OCI-LY7 (cell line): ENCODE measurements at regions not wholly inside any gene's neighbourhood (a gene's known extent, or its start where the extent isn't known, plus 50 kb on each side); places are given as distances from the start of the nearest gene placed in this dataset.

Experiments used
- BruUV-seq: library from RNA; stranded (reverse); fragments of 400-500 nt; replicated peaks from 2 replicates; lab custom pipeline; 2021; lab: Mats Ljungman, UMichigan
- CTCF ChIA-PET: fragments of 300-600 bp; sonication (Branson Sonifier 250); formaldehyde crosslinking; loops from one replicate; lab custom pipeline; 2022; ENCODE audit warnings: antibody characterized with exemption; ENCODE audit not compliant: unreplicated experiment; lab: Charles Lee
- POLR2A ChIA-PET: fragments of 300-600 bp; sonication (Branson Sonifier 250); formaldehyde crosslinking; loops from one replicate; lab custom pipeline; 2022; ENCODE audit warnings: antibody characterized with exemption; lab: Charles Lee
- DNase-seq: peaks from one replicate; pipeline ENCODE4 v3.0.0-alpha.2; 2015; ENCODE audit warnings: low spot score
- H2AFZ ChIP-seq: fragments of 200-600 bp; sonication (generic), shearing (Covaris generic); 2 replicates; pipeline ENCODE4 v1.6.1; 2014; ENCODE audit warnings: mild to moderate bottlenecking, antibody characterized with exemption, low read length, moderate library complexity
- H3K27ac ChIP-seq: fragments of 200-600 bp; sonication (generic); 2 replicates; pipeline ENCODE4 v1.5.1; 2014; ENCODE audit warnings: mixed run types, low read depth, mild to moderate bottlenecking, moderate library complexity, low read length, inconsistent platforms; ENCODE audit not compliant: poor library complexity, severe bottlenecking
- H3K36me3 ChIP-seq: fragments of 200-600 bp; sonication (generic); 2 replicates; pipeline ENCODE4 v1.6.1; 2014; ENCODE audit warnings: mild to moderate bottlenecking, antibody characterized with exemption, low read length, moderate library complexity, mixed read lengths; ENCODE audit not compliant: insufficient read depth
- H3K4me1 ChIP-seq: fragments of 200-600 bp; sonication (generic); 2 replicates; pipeline ENCODE4 v1.5.1; 2014; ENCODE audit warnings: mild to moderate bottlenecking, low read length; ENCODE audit not compliant: insufficient read depth, poor library complexity, severe bottlenecking
- H3K4me2 ChIP-seq: fragments of 200-600 bp; sonication (generic); 2 replicates; pipeline ENCODE4 v1.6.1; 2014; ENCODE audit warnings: mild to moderate bottlenecking, low read length
- H3K4me3 ChIP-seq: fragments of 200-600 bp; sonication (generic); 2 replicates; pipeline ENCODE4 v1.5.1; 2014; ENCODE audit warnings: mild to moderate bottlenecking, low read depth, low read length; ENCODE audit not compliant: poor library complexity, severe bottlenecking
- H3K79me2 ChIP-seq: fragments of 200-600 bp; sonication (generic); 2 replicates; pipeline ENCODE4 v1.6.1; 2016; ENCODE audit warnings: low read depth, mild to moderate bottlenecking, low read length, moderate library complexity, mixed read lengths; ENCODE audit not compliant: insufficient read depth
- H3K9me2 ChIP-seq: fragments of 200-600 bp; sonication (generic); 2 replicates; pipeline ENCODE4 v1.6.1; 2016; ENCODE audit warnings: mild to moderate bottlenecking, low read length, mixed read lengths; ENCODE audit not compliant: insufficient read depth
- H3K9me3 ChIP-seq: fragments of 200-600 bp; sonication (generic); 2 replicates; pipeline ENCODE4 v1.6.1; 2014; ENCODE audit warnings: mild to moderate bottlenecking, mixed run types, low read length, mixed read lengths
- H4K20me1 ChIP-seq: fragments of 200-600 bp; sonication (generic); 2 replicates; pipeline ENCODE4 v1.6.1; 2014; ENCODE audit warnings: mild to moderate bottlenecking, antibody characterized with exemption, low read length, moderate library complexity, mixed read lengths; ENCODE audit not compliant: insufficient read depth
- CTCF ChIP-seq: fragments of 200-600 bp; sonication (generic); conservative IDR thresholded peaks from 2 replicates; pipeline ENCODE4 v1.5.1; 2014; ENCODE audit warnings: mild to moderate bottlenecking, antibody characterized with exemption, low read length, moderate library complexity, mixed read lengths
- EZH2phosphoT487 ChIP-seq: fragments of 200-600 bp; sonication (generic); IDR thresholded peaks from 2 replicates; pipeline ENCODE4 v1.6.1; 2018; ENCODE audit warnings: low read depth, borderline replicate concordance, mild to moderate bottlenecking, mixed run types, antibody characterized with exemption, low read length, moderate library complexity, mixed read lengths
- intact Hi-C: fragments of 100-400 bp; cut with micrococcal nuclease; formaldehyde crosslinking; loops from one replicate; pipeline ENCODE4 v1.10.0; 2022; ENCODE audit not compliant: unreplicated experiment

- no peaks in the 10 kb centered on the region for H3K9me3 ChIP-seq
- no TSS peak for BruUV-seq
- H3K4me3 ChIP-seq = no peak overlapping the region
- H3K9me2 ChIP-seq = no peaks in the 10 kb centered on the region
- no peak overlapping the region for H3K4me2 ChIP-seq
- no peak overlapping the region for H3K27ac ChIP-seq
- no peaks in the 10 kb centered on the region for H3K79me2 ChIP-seq
- H4K20me1 ChIP-seq = no peaks in the 10 kb centered on the region
- ChIA-PET POLR2A (interaction anchor here (0.6 kb wide), 1 partner anchor 187 kb away, joined by 3 read pairs; no protein-coding TSS in a partner anchor), CTCF (no interaction called here)
- H3K36me3 ChIP-seq = no peaks in the 10 kb centered on the region
- DNase-seq = peak; percentile 20
- intact Hi-C loops = loop anchor here (5.0 kb wide), 2 partner anchors 233 to 278 kb away; no protein-coding TSS in a partner anchor
- peaks cover 8% of the 10 kb centered on the region for H3K4me1 ChIP-seq
- TF ChIP-seq CTCF (no peak), EZH2phosphoT487 (no peak)
- H2AFZ ChIP-seq = no peak overlapping the region
Observed at GRCh38 chr12:111170543-111170942, 198.4 kb downstream of the PHETA1 start.

- H3K4me3 ChIP-seq = no peak overlapping the region
- CTCF ChIA-PET = no interaction called here
- no peaks in the 10 kb centered on the region for H3K36me3 ChIP-seq
- H2AFZ ChIP-seq = no peak overlapping the region
- TF ChIP-seq CTCF = no peak
- TF ChIP-seq EZH2phosphoT487 = no peak
- H3K4me1 ChIP-seq = peaks cover 8% of the 10 kb centered on the region
- no peak overlapping the region for H3K27ac ChIP-seq
- POLR2A ChIA-PET = no interaction called here
- intact Hi-C loops = no loop called here
- H3K4me2 ChIP-seq = no peak overlapping the region
- H3K79me2 ChIP-seq = no peaks in the 10 kb centered on the region
- H4K20me1 ChIP-seq = no peaks in the 10 kb centered on the region
- BruUV-seq = no TSS peak
- H3K9me2 ChIP-seq = no peaks in the 10 kb centered on the region
- no peaks in the 10 kb centered on the region for H3K9me3 ChIP-seq
- DNase-seq = no peak
Observed at GRCh38 chr12:111169456-111169855, 199.4 kb downstream of the PHETA1 start.

GRCh38 chr12:111169032-111169431 lies 199.9 kb downstream of the PHETA1 start:
- BruUV-seq = no TSS peak
- Histone ChIP-seq H4K20me1 (no peaks in the 10 kb centered on the region), H3K4me1 (peaks cover 8% of the 10 kb centered on the region), H3K9me3 (no peaks in the 10 kb centered on the region), H3K4me2 (no peak overlapping the region), H3K4me3 (no peak overlapping the region), H3K27ac (no peak overlapping the region), H2AFZ (no peak overlapping the region), H3K9me2 (no peaks in the 10 kb centered on the region), H3K79me2 (no peaks in the 10 kb centered on the region), H3K36me3 (no peaks in the 10 kb centered on the region)
- ChIA-PET POLR2A (no interaction called here), CTCF (no interaction called here)
- no peak for TF ChIP-seq CTCF
- no peak for TF ChIP-seq EZH2phosphoT487
- intact Hi-C loops = no loop called here
- no peak for DNase-seq
